ENCODE measurements at regions not wholly inside any gene's neighbourhood (a gene's known extent, or its start where the extent isn't known, plus 50 kb on each side); places are given as distances from the start of the nearest gene placed in this dataset.

- Histone ChIP-seq H3K9me3 (ENCODE audit: insufficient read depth in 2 of 2, low read depth in 1 of 2, low read length in 1 of 2) (no peaks in the 10 kb centered on the region; a peak in 1 of 4 replicates), H2BK5ac (ENCODE audit: low read depth, low read length) (no peak overlapping the region), H3K23ac (ENCODE audit: insufficient read length) (no peak overlapping the region), H2BK120ac (replicated peaks; ENCODE audit: low read depth, low read length) (no peak overlapping the region), H4K5ac (ENCODE audit: insufficient read length, low read depth, low read length) (no peak overlapping the region), H4K91ac (replicated peaks; ENCODE audit: insufficient read length, low read length) (no peak overlapping the region), H2AK5ac (ENCODE audit: low read depth, low read length) (no peak overlapping the region), H3K4me3 (ENCODE audit: extremely low read depth in 1 of 4, insufficient read depth in 2 of 4, low read depth in 3 of 4, low read length in 4 of 4) (no peak overlapping the region), H3K79me1 (ENCODE audit: low read depth, low read length) (no peaks in the 10 kb centered on the region), H3K9ac (replicated peaks in 1 of 4; ENCODE audit: extremely low read depth in 1 of 4, low read depth in 3 of 4, low read length in 3 of 4) (no peak overlapping the region), H2AFZ (ENCODE audit: low read length) (no peak overlapping the region), H4K8ac (ENCODE audit: extremely low read depth, insufficient read depth, low read length) (no peak overlapping the region), H3K27me3 (replicated peaks in 1 of 4; ENCODE audit: control insufficient read depth in 3 of 4, extremely low read depth in 1 of 4, insufficient read depth in 3 of 4, low read length in 3 of 4) (no peaks in the 10 kb centered on the region), H2BK12ac (ENCODE audit: low read depth, low read length) (no peak overlapping the region), H2BK20ac (ENCODE audit: low read length) (no peak overlapping the region), H2BK15ac (ENCODE audit: low read length) (no peak overlapping the region), H3K23me2 (ENCODE audit: low read depth, low read length) (no peaks in the 10 kb centered on the region), H3K4me1 (replicated peaks in 1 of 4; ENCODE audit: control insufficient read depth in 3 of 4, insufficient read depth in 4 of 4, low read length in 3 of 4) (no peaks in the 10 kb centered on the region; a peak in 1 of 7 replicates), H3K56ac (replicated peaks; ENCODE audit: insufficient read length, low read depth, low read length) (no peak overlapping the region), H3K14ac (ENCODE audit: insufficient read length) (no peak overlapping the region), H3K36me3 (ENCODE audit: control insufficient read depth in 2 of 4, insufficient read depth in 4 of 4, low read length in 3 of 4) (no peaks in the 10 kb centered on the region), H3K4me2 (ENCODE audit: insufficient read depth in 1 of 2, low read depth in 2 of 2, low read length in 2 of 2) (no peak overlapping the region), H3K27ac (ENCODE audit: low read depth, low read length) (no peak overlapping the region), H3K4ac (replicated peaks; ENCODE audit: insufficient read length, low read depth, low read length) (no peak overlapping the region), H3K79me2 (ENCODE audit: control insufficient read depth in 1 of 2, insufficient read depth in 2 of 2, low read length in 2 of 2) (no peaks in the 10 kb centered on the region), H4K20me1 (replicated peaks in 1 of 2; ENCODE audit: control insufficient read depth in 1 of 2, insufficient read depth in 2 of 2, low read length in 2 of 2) (no peaks in the 10 kb centered on the region), H3K18ac (ENCODE audit: extremely low read depth, low read length) (no peak overlapping the region)
- POLR2A ChIA-PET (ENCODE audit: partially characterized antibody), result no interaction called here
- 75% methylated on average over 2 of the region's 2 CpGs; no CpG with 5 or more reads in 1 of the 2 experiments for WGBS, 2 experiments (ENCODE audit: extremely low coverage in 1 of 2, insufficient coverage in 1 of 2, insufficient read length in 1 of 2, insufficient replicate concordance in 2 of 2, low coverage in 1 of 2, low lambda C conversion rate in 2 of 2, missing lambda C conversion rate in 1 of 2)
- FAIRE-seq, result no peak
- CTCF ChIA-PET (ENCODE audit: partially characterized antibody), result no interaction called here
- TF ChIP-seq CHD1 (IDR thresholded peaks at IDR 0.05; ENCODE audit: low read depth, low read length) (no peak), SIRT6 (IDR thresholded peaks at IDR 0.05; ENCODE audit: low read length) (no peak), POLR2AphosphoS5 (IDR thresholded peaks at IDR 0.05; ENCODE audit: low read depth, low read length) (no peak), GTF2F1 (IDR thresholded peaks at IDR 0.05; ENCODE audit: borderline replicate concordance, low read depth, low read length) (no peak), KDM5A (IDR thresholded peaks at IDR 0.05; ENCODE audit: low read length) (no peak), POU5F1 (IDR thresholded peaks at IDR 0.05; ENCODE audit: low read depth, low read length) (no peak), SRF (IDR thresholded peaks at IDR 0.05; ENCODE audit: low read depth, low read length) (no peak), MAFK (IDR thresholded peaks at IDR 0.05; ENCODE audit: low read depth, low read length) (no peak), CBX8 (IDR thresholded peaks at IDR 0.05; ENCODE audit: borderline replicate concordance, low read depth, low read length) (no peak), RFX5 (IDR thresholded peaks at IDR 0.05; ENCODE audit: borderline replicate concordance, low read depth, low read length) (no peak), EP300 (IDR thresholded peaks at IDR 0.05; ENCODE audit: borderline replicate concordance in 1 of 2, low read depth in 2 of 2, low read length in 2 of 2) (no peak), JUND (IDR thresholded peaks at IDR 0.05; ENCODE audit: low read length) (no peak), CTBP2 (IDR thresholded peaks at IDR 0.05; ENCODE audit: borderline replicate concordance, insufficient read depth, insufficient read length, low read length) (no peak), BCL11A (IDR thresholded peaks at IDR 0.05; ENCODE audit: low read depth in 2 of 2, low read length in 2 of 2) (no peak)
- DNase-seq (ENCODE audit: low read depth in 1 of 2, low spot score in 2 of 2), result no peak
Measured at GRCh38 chr7:81393018-81393417, 376.8 kb downstream of the HGF start.
